Endothelial cell of umbilical vein (primary cell): ENCODE measurements at regions not wholly inside any gene's neighbourhood (a gene's known extent, or its start where the extent isn't known, plus 50 kb on each side); places are given as distances from the start of the nearest gene placed in this dataset.

ENCODE experiments used
- CTCF ChIP-seq, 2 donors: IDR thresholded peaks; 1 replicate in 1 of 2; 2 replicates in 1 of 2; pipeline ENCODE4 v1.5.1; 2011; ENCODE audit warnings: low read length in 2 of 2, mild to moderate bottlenecking in 2 of 2, moderate library complexity in 2 of 2, control low read depth in 1 of 2, inconsistent platforms in 1 of 2, low read depth in 1 of 2; ENCODE audit not compliant: insufficient read depth in 1 of 2; ENCODE audit errors: extremely low read depth in 1 of 2
- POLR2A ChIP-seq: IDR thresholded peaks from 2 replicates; pipeline ENCODE4 v1.6.1; 2012; ENCODE audit warnings: low read depth, mild to moderate bottlenecking, control low read depth, low read length

- no peak for TF ChIP-seq CTCF (IDR thresholded peaks at IDR 0.05; ENCODE audit: extremely low read depth in 1 of 2, insufficient read depth in 1 of 2, low read depth in 1 of 2, low read length in 2 of 2)
- no peak for TF ChIP-seq POLR2A
Measured at GRCh38 chr13:105491345-105491744, 1044.1 kb downstream of the EFNB2 start.
